H9 (cell line): ENCODE measurements at regions not wholly inside any gene's neighbourhood (a gene's known extent, or its start where the extent isn't known, plus 50 kb on each side); places are given as distances from the start of the nearest gene placed in this dataset.

Experiments used
- DNase-seq: peaks from one replicate; pipeline ENCODE4 v3.0.0-alpha.2; 2017
- H2AFZ ChIP-seq: one replicate; pipeline ENCODE4 v1.6.1; 2013; ENCODE audit warnings: mild to moderate bottlenecking, low read length, control low read depth, moderate library complexity
- H2AK5ac ChIP-seq: 2 replicates; pipeline ENCODE4 v1.6.1; 2013; ENCODE audit warnings: low read length, control low read depth, mixed read lengths; ENCODE audit not compliant: insufficient read length
- H2BK120ac ChIP-seq: one replicate; pipeline ENCODE4 v1.6.1; 2013; ENCODE audit warnings: low read depth, mild to moderate bottlenecking, low read length, control low read depth, inconsistent platforms; ENCODE audit not compliant: poor library complexity, severe bottlenecking
- H2BK12ac ChIP-seq: 2 replicates; pipeline ENCODE4 v1.6.1; 2013; ENCODE audit warnings: low read length, control low read depth, mixed read lengths, low read depth; ENCODE audit not compliant: insufficient read length
- H2BK15ac ChIP-seq: 2 replicates; pipeline ENCODE4 v1.6.1; 2013; ENCODE audit warnings: low read depth, low read length, control low read depth
- H2BK20ac ChIP-seq: one replicate; pipeline ENCODE4 v1.6.1; 2013; ENCODE audit warnings: low read depth, mild to moderate bottlenecking, low read length, control low read depth, inconsistent platforms; ENCODE audit not compliant: poor library complexity, severe bottlenecking
- H2BK5ac ChIP-seq: 2 replicates; pipeline ENCODE4 v1.6.1; 2013; ENCODE audit warnings: low read length, control low read depth, mixed read lengths; ENCODE audit not compliant: insufficient read length
- H3K14ac ChIP-seq: 2 replicates; pipeline ENCODE4 v1.6.1; 2013; ENCODE audit warnings: low read length, control low read depth; ENCODE audit not compliant: insufficient read depth
- H3K18ac ChIP-seq: 2 replicates; pipeline ENCODE4 v1.6.1; 2013; ENCODE audit warnings: low read depth, mild to moderate bottlenecking, mixed read lengths, low read length, control low read depth; ENCODE audit not compliant: insufficient read length
- H3K23ac ChIP-seq: 2 replicates; pipeline ENCODE4 v1.6.1; 2013; ENCODE audit warnings: low read length, control low read depth, mixed read lengths, low read depth; ENCODE audit not compliant: insufficient read length
- H3K23me2 ChIP-seq: 2 replicates; pipeline ENCODE4 v1.6.1; 2013; ENCODE audit warnings: low read depth, mild to moderate bottlenecking, mixed read lengths, low read length, control low read depth; ENCODE audit not compliant: insufficient read length, poor library complexity, severe bottlenecking
- H3K27ac ChIP-seq: 2 replicates; pipeline ENCODE4 v1.5.1; 2013; ENCODE audit warnings: low read length, control low read depth, mixed read lengths, low read depth; ENCODE audit not compliant: insufficient read length
- H3K27me3 ChIP-seq: 2 replicates; pipeline ENCODE4 v1.6.1; 2013; ENCODE audit warnings: low read length, control low read depth, inconsistent platforms; ENCODE audit not compliant: insufficient read depth
- H3K4ac ChIP-seq: 2 replicates; pipeline ENCODE4 v1.6.1; 2013; ENCODE audit warnings: low read depth, mild to moderate bottlenecking, control low read depth, inconsistent platforms, low read length, moderate library complexity
- H3K4me1 ChIP-seq: 2 replicates; pipeline ENCODE4 v1.6.1; 2013; ENCODE audit warnings: low read length, control low read depth, inconsistent platforms; ENCODE audit not compliant: insufficient read depth
- H3K4me2 ChIP-seq: 2 replicates; pipeline ENCODE4 v1.6.1; 2013; ENCODE audit warnings: low read length, control low read depth, mixed read lengths; ENCODE audit not compliant: insufficient read length, insufficient read depth
- H3K56ac ChIP-seq: 2 replicates; pipeline ENCODE4 v1.6.1; 2013; ENCODE audit warnings: low read depth, mild to moderate bottlenecking, mixed read lengths, low read length, control low read depth; ENCODE audit not compliant: insufficient read length
- H3K79me1 ChIP-seq: 2 replicates; pipeline ENCODE4 v1.6.1; 2013; ENCODE audit warnings: low read depth, mild to moderate bottlenecking, moderate library complexity, low read length, control low read depth, inconsistent platforms; ENCODE audit not compliant: insufficient read depth, poor library complexity, severe bottlenecking
- H3K79me2 ChIP-seq: 2 replicates; pipeline ENCODE4 v1.6.1; 2013; ENCODE audit warnings: low read length, control low read depth, inconsistent platforms; ENCODE audit not compliant: insufficient read depth
- H3K9ac ChIP-seq: 2 replicates; pipeline ENCODE4 v1.6.1; 2013; ENCODE audit warnings: low read length, control low read depth, mixed read lengths; ENCODE audit not compliant: insufficient read length; ENCODE audit errors: extremely low read depth
- H3K9me3 ChIP-seq: one replicate; pipeline ENCODE4 v1.6.1; 2013; ENCODE audit warnings: low read depth, low read length, inconsistent platforms; ENCODE audit not compliant: control insufficient read depth
- H3T11ph ChIP-seq: one replicate; pipeline ENCODE4 v1.6.1; 2013; ENCODE audit warnings: mild to moderate bottlenecking, low read length, control low read depth, inconsistent platforms
- H4K20me1 ChIP-seq: one replicate; pipeline ENCODE4 v1.6.1; 2013; ENCODE audit not compliant: control insufficient read depth, insufficient read length, insufficient read depth
- H4K5ac ChIP-seq: 2 replicates; pipeline ENCODE4 v1.6.1; 2013; ENCODE audit warnings: low read depth, mild to moderate bottlenecking, mixed read lengths, low read length, control low read depth; ENCODE audit not compliant: insufficient read length
- H4K8ac ChIP-seq: replicated peaks from 2 replicates; pipeline ENCODE4 v1.6.1; 2013; ENCODE audit warnings: low read length, control low read depth, mixed read lengths, low read depth; ENCODE audit not compliant: insufficient read length
- H4K91ac ChIP-seq: 2 replicates; pipeline ENCODE4 v1.6.1; 2013; ENCODE audit warnings: low read depth, mild to moderate bottlenecking, moderate library complexity, mixed read lengths, low read length, control low read depth; ENCODE audit not compliant: insufficient read length
- H3K27ac Mint-ChIP-seq, 3 experiments: 2 replicates in 2 of 3; 3 replicates in 1 of 3; pipeline ENCODE4 v1.8.0; 2020 to 2021; ENCODE audit warnings: mixed read lengths in 3 of 3, mild to moderate bottlenecking in 1 of 3, moderate library complexity in 1 of 3
- H3K27me3 Mint-ChIP-seq: 2 replicates; pipeline ENCODE4 v1.8.0; 2021; ENCODE audit warnings: low read depth, mild to moderate bottlenecking, moderate library complexity, mixed read lengths
- H3K36me3 Mint-ChIP-seq, 3 experiments: 2 replicates in 2 of 3; 3 replicates in 1 of 3; pipeline ENCODE4 v1.8.0; 2020 to 2021; ENCODE audit warnings: low read depth in 3 of 3, mixed read lengths in 3 of 3; ENCODE audit not compliant: insufficient read depth in 1 of 3
- H3K4me1 Mint-ChIP-seq, 2 experiments: 2 replicates each; pipeline ENCODE4 v1.8.0; 2020; ENCODE audit warnings: mixed read lengths in 2 of 2
- H3K4me3 Mint-ChIP-seq, 2 experiments: 2 replicates in 1 of 2; 3 replicates in 1 of 2; pipeline ENCODE4 v1.8.0; 2020 to 2021; ENCODE audit warnings: mild to moderate bottlenecking in 2 of 2, mixed read lengths in 2 of 2, moderate library complexity in 1 of 2
- H3K9me3 Mint-ChIP-seq, 2 experiments: 2 replicates in 1 of 2; 3 replicates in 1 of 2; pipeline ENCODE4 v1.8.0; 2020; ENCODE audit warnings: mild to moderate bottlenecking in 2 of 2, mixed read lengths in 2 of 2, moderate library complexity in 1 of 2
- CTCF ChIP-seq: fragments of 200-600 bp; sonication (generic); conservative IDR thresholded peaks from 3 replicates; pipeline ENCODE4 v1.8.0; 2021; ENCODE audit warnings: antibody characterized with exemption, mild to moderate bottlenecking
- WGBS: extraction: QIAGEN DNeasy Blood & Tissue Kit; methylation state at CpG from one replicate; pipeline ENCODE4 v1.1.7; 2013; ENCODE audit warnings: missing lambda C conversion rate, low lambda C conversion rate, mixed read lengths; ENCODE audit not compliant: insufficient read length; ENCODE audit errors: extremely low coverage; 5-methylcytosine and 5-hydroxymethylcytosine counted together

- Histone ChIP-seq H2AK5ac (no peak overlapping the region), H4K8ac (no peak overlapping the region), H3K14ac (no peak overlapping the region), H2BK5ac (no peak overlapping the region), H3K4me1 (no peaks in the 10 kb centered on the region), H2BK15ac (no peak overlapping the region), H2BK120ac (no peak overlapping the region), H4K5ac (no peak overlapping the region), H3K4ac (no peak overlapping the region), H3K4me2 (no peak overlapping the region), H3T11ph (no peak overlapping the region), H3K27ac (no peak overlapping the region), H3K9ac (no peak overlapping the region), H3K23ac (no peak overlapping the region), H2BK12ac (no peak overlapping the region), H3K18ac (no peak overlapping the region), H3K79me2 (no peaks in the 10 kb centered on the region), H3K56ac (no peak overlapping the region), H3K27me3 (no peaks in the 10 kb centered on the region), H2BK20ac (no peak overlapping the region), H3K9me3 (no peaks in the 10 kb centered on the region), H2AFZ (no peak overlapping the region), H3K23me2 (no peaks in the 10 kb centered on the region), H4K20me1 (no peaks in the 10 kb centered on the region), H3K79me1 (no peaks in the 10 kb centered on the region), H4K91ac (no peak overlapping the region)
- no peak overlapping the region for H3K27ac Mint-ChIP-seq
- peaks cover 0 to 5% (median 1%) of the 10 kb centered on the region in 3 experiments; a peak in 3 of 7 replicates for H3K36me3 Mint-ChIP-seq
- peaks cover 3 to 9% of the 10 kb centered on the region in 2 experiments; a peak in 4 of 5 replicates for H3K9me3 Mint-ChIP-seq
- DNase-seq, result no peak
- WGBS, result no CpG with 5 or more reads among the region's 4 CpGs
- no peaks in the 10 kb centered on the region; the same call in 1 of the 2 replicates for H3K27me3 Mint-ChIP-seq
- no peak for TF ChIP-seq CTCF
- peaks cover 3 to 6% of the 10 kb centered on the region in 2 experiments; a peak in 3 of 4 replicates for H3K4me1 Mint-ChIP-seq
- no peak overlapping the region for H3K4me3 Mint-ChIP-seq
Measured at GRCh38 chr18:25490316-25490715, 138.3 kb upstream of the ZNF521 start.
